Coronary artery (tissue), 2 donors: ENCODE measurements at regions not wholly inside any gene's neighbourhood (a gene's known extent, or its start where the extent isn't known, plus 50 kb on each side); places are given as distances from the start of the nearest gene placed in this dataset.

ENCODE experiments used
- DNase-seq: peaks from one replicate; pipeline ENCODE4 v3.0.0-alpha.2; 2017; ENCODE audit warnings: low spot score
- H3K27ac ChIP-seq, 2 donors: fragments of 200-600 bp; sonication (generic); one replicate each; pipeline ENCODE4 v1.5.1; 2016 to 2019
- H3K4me3 ChIP-seq: fragments of 200-600 bp; sonication (generic); 2 replicates; pipeline ENCODE4 v1.5.1; 2016; ENCODE audit warnings: mild to moderate bottlenecking, moderate library complexity
- TF ChIP-seq, protein P1 (sequence below): fragments of 200-600 bp; sonication (generic); IDR thresholded peaks from one replicate; pipeline ENCODE4 v1.5.1; 2019; ENCODE audit warnings: antibody characterized with exemption

GRCh38 chr4:154958121-154958520, 177.0 kb downstream of the RBM46 start:
- TF ChIP-seq, protein P1, sequence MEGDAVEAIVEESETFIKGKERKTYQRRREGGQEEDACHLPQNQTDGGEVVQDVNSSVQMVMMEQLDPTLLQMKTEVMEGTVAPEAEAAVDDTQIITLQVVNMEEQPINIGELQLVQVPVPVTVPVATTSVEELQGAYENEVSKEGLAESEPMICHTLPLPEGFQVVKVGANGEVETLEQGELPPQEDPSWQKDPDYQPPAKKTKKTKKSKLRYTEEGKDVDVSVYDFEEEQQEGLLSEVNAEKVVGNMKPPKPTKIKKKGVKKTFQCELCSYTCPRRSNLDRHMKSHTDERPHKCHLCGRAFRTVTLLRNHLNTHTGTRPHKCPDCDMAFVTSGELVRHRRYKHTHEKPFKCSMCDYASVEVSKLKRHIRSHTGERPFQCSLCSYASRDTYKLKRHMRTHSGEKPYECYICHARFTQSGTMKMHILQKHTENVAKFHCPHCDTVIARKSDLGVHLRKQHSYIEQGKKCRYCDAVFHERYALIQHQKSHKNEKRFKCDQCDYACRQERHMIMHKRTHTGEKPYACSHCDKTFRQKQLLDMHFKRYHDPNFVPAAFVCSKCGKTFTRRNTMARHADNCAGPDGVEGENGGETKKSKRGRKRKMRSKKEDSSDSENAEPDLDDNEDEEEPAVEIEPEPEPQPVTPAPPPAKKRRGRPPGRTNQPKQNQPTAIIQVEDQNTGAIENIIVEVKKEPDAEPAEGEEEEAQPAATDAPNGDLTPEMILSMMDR = no peak
- Histone ChIP-seq H3K27ac (no peak overlapping the region), H3K4me3 (no peak overlapping the region)

DNA sequence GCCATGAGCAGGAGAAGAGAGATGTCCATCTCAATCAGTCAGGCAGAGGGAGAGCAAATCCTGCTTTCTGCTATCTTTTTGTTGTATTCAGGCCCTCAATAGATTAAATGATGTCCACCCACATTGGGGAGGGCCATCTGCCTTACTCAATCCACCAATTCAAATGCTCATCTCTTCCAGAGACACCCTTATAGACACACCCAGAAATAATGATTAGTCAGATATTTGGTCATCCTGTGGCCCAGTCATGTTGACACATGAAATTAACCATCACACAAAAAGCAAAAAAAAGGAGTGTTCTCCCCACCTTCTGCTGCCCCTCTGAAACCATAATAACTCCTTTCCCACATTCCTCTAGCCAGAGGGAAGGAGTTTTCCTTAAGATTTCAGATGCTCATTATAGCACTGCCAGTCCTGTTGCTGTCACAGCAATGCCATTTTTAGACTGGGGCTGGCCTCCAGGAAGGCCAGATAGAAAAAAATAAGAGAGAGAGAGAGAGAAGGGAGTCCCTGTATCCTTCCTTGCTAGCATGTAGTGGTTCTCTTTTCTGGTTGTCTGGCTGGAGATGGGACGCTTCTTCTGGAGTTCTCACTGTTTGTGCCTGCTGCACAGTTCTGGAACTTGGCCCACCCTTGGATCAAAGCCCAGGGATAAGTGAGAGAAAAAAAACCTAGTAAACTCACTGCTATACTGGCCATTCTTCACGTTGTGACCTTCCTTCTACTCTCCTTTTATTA, 177.7 kb downstream of the RBM46 start:
- no peak for DNase-seq
- TF ChIP-seq, protein P1 = peak; percentile 7
- Histone ChIP-seq H3K4me3 (no peak overlapping the region), H3K27ac (no peak overlapping the region)

More at GRCh38 chr4:154958121-154958520, 177.0 kb downstream of the RBM46 start:
- DNase-seq = no peak

- Histone ChIP-seq H3K27ac (no peak overlapping the region), H3K4me3 (no peak overlapping the region)
- TF ChIP-seq, protein P1 = no peak
- no peak for DNase-seq
Measured at GRCh38 chr4:154959756-154960155, 178.7 kb downstream of the RBM46 start.

DNA sequence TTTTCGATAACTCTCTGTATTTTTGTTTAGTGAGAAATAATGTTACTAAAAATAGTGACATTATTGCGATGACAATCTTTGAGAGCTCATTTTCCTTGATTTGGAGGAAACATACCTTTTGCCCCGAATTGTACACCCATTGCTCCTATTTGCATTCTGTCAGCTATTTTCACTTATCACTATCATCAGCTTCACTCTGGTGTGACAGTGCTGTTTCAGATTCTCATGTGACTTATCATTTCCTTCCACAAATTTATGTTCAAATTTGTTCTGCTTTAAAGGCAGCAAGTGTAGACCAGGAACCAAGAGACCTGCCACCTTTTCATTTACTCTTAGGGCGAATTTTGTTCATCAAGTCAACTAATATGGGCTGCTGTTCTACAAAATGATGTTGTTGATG, 179.4 kb downstream of the RBM46 start:
- DNase-seq = no peak
- H3K4me3 ChIP-seq = no peak overlapping the region
- TF ChIP-seq, protein P1 = no peak
- no peak overlapping the region for H3K27ac ChIP-seq

DNA sequence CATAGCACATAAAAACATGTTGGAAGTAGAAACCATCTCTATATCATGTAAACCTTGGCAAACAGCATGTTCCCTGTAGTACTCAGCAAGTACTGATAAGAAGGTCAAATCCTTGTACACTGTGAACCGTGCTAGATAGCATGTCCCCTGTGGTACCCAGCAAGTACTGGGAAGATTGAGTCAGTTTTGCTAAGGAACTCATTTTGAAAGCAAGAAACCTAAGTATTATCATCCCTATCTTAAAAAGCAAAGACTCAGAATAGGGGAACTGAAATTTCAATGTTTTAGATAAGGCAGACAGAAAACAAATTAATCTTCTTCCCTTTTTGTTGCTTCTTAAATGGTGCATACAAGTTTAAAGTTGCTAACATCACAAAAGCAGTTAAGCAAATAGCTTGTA, 180.2 kb downstream of the RBM46 start:
- no peak overlapping the region for H3K27ac ChIP-seq

DNA sequence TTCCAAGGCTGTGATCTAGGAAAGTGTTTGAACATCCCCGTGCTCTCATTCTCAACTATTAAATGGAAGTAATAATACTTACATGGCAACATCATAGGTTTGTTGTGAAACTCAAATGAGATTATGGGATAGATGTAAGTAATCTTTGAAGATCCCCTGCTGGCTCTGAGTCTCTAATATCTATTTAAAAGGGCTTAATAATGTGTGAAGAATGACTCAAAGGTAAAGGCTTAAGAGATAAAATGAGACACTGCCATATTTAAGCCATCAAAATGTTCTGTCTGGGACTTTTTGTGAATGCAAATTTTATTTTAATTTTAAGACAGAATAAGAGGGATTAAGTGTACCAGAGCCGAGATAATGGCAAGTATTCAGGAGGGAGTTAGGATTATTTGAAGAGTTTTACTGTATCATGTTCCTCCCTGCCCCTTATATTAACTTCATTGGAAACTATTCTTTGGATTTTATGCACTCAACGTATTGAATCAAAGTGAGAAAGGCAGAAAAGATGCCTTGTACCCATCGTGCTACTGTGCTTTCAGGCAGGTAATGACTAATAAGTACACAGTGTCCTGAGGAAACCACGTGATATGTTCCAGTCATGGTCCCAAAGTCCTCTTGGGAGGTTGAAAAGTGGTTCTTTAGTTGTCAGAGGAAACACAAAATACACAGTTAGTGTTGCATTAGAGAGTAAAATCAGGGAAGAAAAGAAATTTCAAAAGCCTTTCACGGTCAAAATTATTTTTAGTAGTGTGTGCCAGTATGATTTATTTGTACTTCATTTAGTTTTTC, 192.4 kb downstream of the RBM46 start:
- TF ChIP-seq, protein P1 = no peak
- Histone ChIP-seq H3K4me3 (no peak overlapping the region), H3K27ac (no peak overlapping the region)
- DNase-seq = no peak

More for the DNA sequence above, 180.2 kb downstream of the RBM46 start:
- TF ChIP-seq, protein P1 = no peak
- DNase-seq = no peak
- H3K4me3 ChIP-seq = no peak overlapping the region
